CD14-positive monocyte (primary cell): ENCODE measurements at regions not wholly inside any gene's neighbourhood (a gene's known extent, or its start where the extent isn't known, plus 50 kb on each side); places are given as distances from the start of the nearest gene placed in this dataset.

ENCODE experiments used
- DNase-seq, 3 donors: peaks; one replicate each; pipeline ENCODE4 v3.0.0-alpha.2; 2011 to 2022
- H2AFZ ChIP-seq: 2 replicates; pipeline ENCODE4 v1.6.0; 2012; ENCODE audit warnings: mild to moderate bottlenecking, low read depth, low read length, inconsistent platforms; ENCODE audit not compliant: insufficient read depth, poor library complexity, severe bottlenecking
- H3K27ac ChIP-seq, 2 donors: 1 replicate in 1 of 2; 2 replicates in 1 of 2; pipeline ENCODE4 v1.5.1; 2012 to 2013; ENCODE audit warnings: low read length in 2 of 2, control low read depth in 1 of 2, inconsistent platforms in 1 of 2, low read depth in 1 of 2, mild to moderate bottlenecking in 1 of 2
- H3K27me3 ChIP-seq, 2 donors: one replicate each; pipeline versions ENCODE4 v1.6.0 to v1.6.1; 2011 to 2013; ENCODE audit warnings: low read length in 2 of 2; ENCODE audit not compliant: control insufficient read depth in 2 of 2, insufficient read depth in 2 of 2
- H3K36me3 ChIP-seq, 2 donors: replicated peaks in 1 of 2; 1 replicate in 1 of 2; 2 replicates in 1 of 2; pipeline versions ENCODE4 v1.5.1 to v1.6.1; 2012 to 2013; ENCODE audit warnings: low read length in 2 of 2, control low read depth in 1 of 2, inconsistent platforms in 1 of 2, mild to moderate bottlenecking in 1 of 2; ENCODE audit not compliant: insufficient read depth in 2 of 2, control insufficient read depth in 1 of 2
- H3K4me1 ChIP-seq, 2 donors: 1 replicate in 1 of 2; 2 replicates in 1 of 2; pipeline versions ENCODE4 v1.5.1 to v1.6.1; 2012 to 2013; ENCODE audit warnings: low read length in 2 of 2, control low read depth in 1 of 2, inconsistent platforms in 1 of 2, mild to moderate bottlenecking in 1 of 2, moderate library complexity in 1 of 2; ENCODE audit not compliant: insufficient read depth in 2 of 2, control insufficient read depth in 1 of 2
- H3K4me2 ChIP-seq: replicated peaks from 2 replicates; pipeline ENCODE3; 2012; ENCODE audit warnings: low read length, moderate library complexity, mild to moderate bottlenecking; ENCODE audit not compliant: poor library complexity, severe bottlenecking; ENCODE audit errors: extremely low read depth
- H3K4me3 ChIP-seq, 3 experiments: fragments of 200-600 bp in 1 of 3; sonication (generic) in 1 of 3; replicated peaks in 1 of 3; 1 replicate in 2 of 3; 2 replicates in 1 of 3; pipeline ENCODE4 v1.5.1; 2011 to 2013; ENCODE audit warnings: low read length in 3 of 3, mild to moderate bottlenecking in 3 of 3, control low read depth in 2 of 3, low read depth in 2 of 3, inconsistent platforms in 1 of 3, moderate library complexity in 1 of 3
- H3K79me2 ChIP-seq: 2 replicates; pipeline ENCODE4 v1.6.0; 2012; ENCODE audit warnings: mild to moderate bottlenecking, control low read depth, inconsistent platforms, low read length, moderate library complexity; ENCODE audit not compliant: insufficient read depth
- H3K9ac ChIP-seq: 2 replicates; pipeline ENCODE4 v1.6.0; 2017; ENCODE audit warnings: low read length, mild to moderate bottlenecking; ENCODE audit not compliant: insufficient read depth, poor library complexity, severe bottlenecking
- H3K9me3 ChIP-seq, 2 donors: replicated peaks in 1 of 2; 1 replicate in 1 of 2; 2 replicates in 1 of 2; pipeline versions ENCODE4 v1.5.1 to v1.6.1; 2012 to 2013; ENCODE audit warnings: low read length in 2 of 2, control low read depth in 1 of 2; ENCODE audit not compliant: control insufficient read depth in 1 of 2, insufficient read depth in 1 of 2
- H4K20me1 ChIP-seq: 2 replicates; pipeline ENCODE4 v1.6.0; 2012; ENCODE audit warnings: mild to moderate bottlenecking, low read length, control low read depth, moderate library complexity; ENCODE audit not compliant: insufficient read depth
- H3K27ac Mint-ChIP-seq, 7 donors: one replicate each; pipeline ENCODE4 v1.8.0; 2020; ENCODE audit warnings: mild to moderate bottlenecking in 7 of 7, mixed read lengths in 7 of 7, moderate library complexity in 6 of 7, inconsistent platforms in 2 of 7
- H3K27me3 Mint-ChIP-seq, 3 donors: one replicate each; pipeline ENCODE4 v1.8.0; 2021 to 2022; ENCODE audit warnings: low read depth in 3 of 3, mild to moderate bottlenecking in 3 of 3, mixed read lengths in 3 of 3, moderate library complexity in 3 of 3, inconsistent platforms in 1 of 3
- H3K36me3 Mint-ChIP-seq, 2 donors: one replicate each; pipeline ENCODE4 v1.8.0; 2020; ENCODE audit warnings: mixed read lengths in 2 of 2, inconsistent platforms in 1 of 2, mild to moderate bottlenecking in 1 of 2
- H3K4me1 Mint-ChIP-seq: one replicate; pipeline ENCODE4 v1.8.0; 2020; ENCODE audit warnings: mild to moderate bottlenecking, mixed read lengths
- H3K4me3 Mint-ChIP-seq, 2 donors: one replicate each; pipeline ENCODE4 v1.8.0; 2020; ENCODE audit warnings: mild to moderate bottlenecking in 2 of 2, mixed read lengths in 2 of 2, moderate library complexity in 1 of 2
- H3K9me3 Mint-ChIP-seq, 7 donors: one replicate each; pipeline ENCODE4 v1.8.0; 2020 to 2022; ENCODE audit warnings: mixed read lengths in 7 of 7, mild to moderate bottlenecking in 6 of 7, moderate library complexity in 6 of 7, inconsistent platforms in 2 of 7
- WGBS: methylation state at CpG from one replicate; pipeline ENCODE4 v1.1.5; 2013; ENCODE audit warnings: missing lambda C conversion rate; ENCODE audit not compliant: insufficient coverage; 5-methylcytosine and 5-hydroxymethylcytosine counted together
- intact Hi-C, 2 donors: fragments of 100-400 bp; cut with micrococcal nuclease; formaldehyde crosslinking; loops; one replicate each; pipeline versions ENCODE4 v1.15.0 to v1.15.1; 2023
- TF ChIP-seq, protein P1 (sequence below): fragments of 200-600 bp; IDR thresholded peaks from one replicate; pipeline ENCODE4 v1.8.0; 2022; ENCODE audit warnings: antibody characterized with exemption, mild to moderate bottlenecking

- Histone ChIP-seq H3K79me2 (no peaks in the 10 kb centered on the region), H3K9me3 (no peaks in the 10 kb centered on the region), H3K27ac (no peak overlapping the region), H3K27me3 (no peaks in the 10 kb centered on the region), H3K9ac (no peak overlapping the region), H3K4me1 (peaks cover 5 to 7% of the 10 kb centered on the region in 2 donors), H2AFZ (no peak overlapping the region), H3K4me3 (no peak overlapping the region), H4K20me1 (no peaks in the 10 kb centered on the region), H3K4me2 (no peak overlapping the region), H3K36me3 (no peaks in the 10 kb centered on the region)
- Mint-ChIP-seq H3K9me3 (peaks cover 0 to 1% (median 0%) of the 10 kb centered on the region in 7 donors), H3K36me3 (no peaks in the 10 kb centered on the region), H3K27ac (no peak overlapping the region), H3K27me3 (peaks cover 0 to 1% (median 0%) of the 10 kb centered on the region in 3 donors), H3K4me3 (no peak overlapping the region), H3K4me1 (peaks cover 13% of the 10 kb centered on the region)
- no CpG with 5 or more reads among the region's 2 CpGs for WGBS
- DNase-seq = no peak
- TF ChIP-seq, protein P1, sequence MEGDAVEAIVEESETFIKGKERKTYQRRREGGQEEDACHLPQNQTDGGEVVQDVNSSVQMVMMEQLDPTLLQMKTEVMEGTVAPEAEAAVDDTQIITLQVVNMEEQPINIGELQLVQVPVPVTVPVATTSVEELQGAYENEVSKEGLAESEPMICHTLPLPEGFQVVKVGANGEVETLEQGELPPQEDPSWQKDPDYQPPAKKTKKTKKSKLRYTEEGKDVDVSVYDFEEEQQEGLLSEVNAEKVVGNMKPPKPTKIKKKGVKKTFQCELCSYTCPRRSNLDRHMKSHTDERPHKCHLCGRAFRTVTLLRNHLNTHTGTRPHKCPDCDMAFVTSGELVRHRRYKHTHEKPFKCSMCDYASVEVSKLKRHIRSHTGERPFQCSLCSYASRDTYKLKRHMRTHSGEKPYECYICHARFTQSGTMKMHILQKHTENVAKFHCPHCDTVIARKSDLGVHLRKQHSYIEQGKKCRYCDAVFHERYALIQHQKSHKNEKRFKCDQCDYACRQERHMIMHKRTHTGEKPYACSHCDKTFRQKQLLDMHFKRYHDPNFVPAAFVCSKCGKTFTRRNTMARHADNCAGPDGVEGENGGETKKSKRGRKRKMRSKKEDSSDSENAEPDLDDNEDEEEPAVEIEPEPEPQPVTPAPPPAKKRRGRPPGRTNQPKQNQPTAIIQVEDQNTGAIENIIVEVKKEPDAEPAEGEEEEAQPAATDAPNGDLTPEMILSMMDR = no peak
- intact Hi-C loops = no loop called here
Observed at GRCh38 chr18:44568342-44568741, 112.3 kb upstream of the SETBP1 start.

DNA sequence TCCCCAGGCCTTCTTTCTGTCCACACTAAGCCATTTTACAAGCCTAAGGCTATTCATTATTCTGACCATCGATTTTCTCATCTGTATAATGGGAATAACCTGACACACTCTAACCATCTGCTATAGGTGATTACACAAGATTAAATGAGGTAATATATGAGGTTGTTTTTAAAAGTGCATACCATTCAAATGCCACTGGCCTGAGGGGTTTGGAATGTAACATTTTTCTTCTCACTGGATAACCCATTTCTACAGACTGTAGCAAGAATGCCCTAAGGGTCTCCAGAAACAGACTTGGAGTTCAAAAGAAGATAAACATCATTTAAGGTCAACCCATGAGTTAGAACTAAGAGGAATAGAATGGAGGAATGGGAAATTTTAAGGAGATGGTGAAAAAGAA, 111.7 kb upstream of the SETBP1 start:
- WGBS = no CpG with 5 or more reads among the region's 1 CpG
- no peak overlapping the region for H3K4me3 Mint-ChIP-seq
- no peaks in the 10 kb centered on the region for H3K9me3 ChIP-seq

More for the DNA sequence above, 111.7 kb upstream of the SETBP1 start:
- DNase-seq = no peak
- Histone ChIP-seq H3K4me2 (no peak overlapping the region), H3K36me3 (no peaks in the 10 kb centered on the region), H3K27me3 (no peaks in the 10 kb centered on the region), H2AFZ (no peak overlapping the region), H4K20me1 (no peaks in the 10 kb centered on the region), H3K9ac (no peak overlapping the region), H3K79me2 (no peaks in the 10 kb centered on the region), H3K4me3 (no peak overlapping the region), H3K27ac (no peak overlapping the region), H3K4me1 (peaks cover 5 to 7% of the 10 kb centered on the region in 2 donors)
- peaks cover 0 to 1% (median 0%) of the 10 kb centered on the region in 7 donors for H3K9me3 Mint-ChIP-seq
- peaks cover 9% of the 10 kb centered on the region for H3K4me1 Mint-ChIP-seq
- no peaks in the 10 kb centered on the region for H3K36me3 Mint-ChIP-seq
- H3K27me3 Mint-ChIP-seq = peaks cover 0 to 1% (median 0%) of the 10 kb centered on the region in 3 donors
- TF ChIP-seq, protein P1 = no peak
- intact Hi-C loops = no loop called here
- H3K27ac Mint-ChIP-seq = no peak overlapping the region
